NCI-H1694 treated with DMSO at 0.1 percent for 48 hours (cell line): ENCODE measurements at regions not wholly inside any gene's neighbourhood (a gene's known extent, or its start where the extent isn't known, plus 50 kb on each side); places are given as distances from the start of the nearest gene placed in this dataset.

ENCODE experiments used
- DNase-seq: peaks from one replicate; lab custom pipeline; 2025; lab: John Stamatoyannopoulos, UW

DNA sequence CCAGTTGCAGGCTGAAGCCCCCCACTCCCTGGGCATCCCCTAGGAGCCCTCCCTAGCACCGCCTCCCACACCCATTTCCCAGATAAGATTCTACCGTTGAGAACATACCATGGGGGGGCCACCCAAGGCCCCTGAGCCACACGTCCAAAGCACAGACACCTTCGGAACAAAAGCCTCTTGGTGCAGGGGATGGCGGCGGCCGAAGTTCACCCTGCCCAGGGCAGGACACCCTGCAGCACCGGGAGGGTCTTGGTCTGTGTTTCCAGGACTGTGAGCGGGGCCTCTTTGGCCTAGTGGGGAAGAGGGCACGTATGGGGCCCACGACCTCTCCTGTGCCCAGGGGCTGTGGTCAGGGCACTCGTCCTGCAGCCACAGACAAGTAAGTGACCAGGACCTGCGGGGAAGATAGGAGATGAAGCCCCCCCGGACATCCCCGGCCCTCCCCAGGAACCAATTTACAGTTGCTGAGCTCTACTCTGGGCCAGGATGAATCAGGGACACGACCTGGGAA is 154.3 kb upstream of the C14orf180 start:
- no peak for DNase-seq

DNA sequence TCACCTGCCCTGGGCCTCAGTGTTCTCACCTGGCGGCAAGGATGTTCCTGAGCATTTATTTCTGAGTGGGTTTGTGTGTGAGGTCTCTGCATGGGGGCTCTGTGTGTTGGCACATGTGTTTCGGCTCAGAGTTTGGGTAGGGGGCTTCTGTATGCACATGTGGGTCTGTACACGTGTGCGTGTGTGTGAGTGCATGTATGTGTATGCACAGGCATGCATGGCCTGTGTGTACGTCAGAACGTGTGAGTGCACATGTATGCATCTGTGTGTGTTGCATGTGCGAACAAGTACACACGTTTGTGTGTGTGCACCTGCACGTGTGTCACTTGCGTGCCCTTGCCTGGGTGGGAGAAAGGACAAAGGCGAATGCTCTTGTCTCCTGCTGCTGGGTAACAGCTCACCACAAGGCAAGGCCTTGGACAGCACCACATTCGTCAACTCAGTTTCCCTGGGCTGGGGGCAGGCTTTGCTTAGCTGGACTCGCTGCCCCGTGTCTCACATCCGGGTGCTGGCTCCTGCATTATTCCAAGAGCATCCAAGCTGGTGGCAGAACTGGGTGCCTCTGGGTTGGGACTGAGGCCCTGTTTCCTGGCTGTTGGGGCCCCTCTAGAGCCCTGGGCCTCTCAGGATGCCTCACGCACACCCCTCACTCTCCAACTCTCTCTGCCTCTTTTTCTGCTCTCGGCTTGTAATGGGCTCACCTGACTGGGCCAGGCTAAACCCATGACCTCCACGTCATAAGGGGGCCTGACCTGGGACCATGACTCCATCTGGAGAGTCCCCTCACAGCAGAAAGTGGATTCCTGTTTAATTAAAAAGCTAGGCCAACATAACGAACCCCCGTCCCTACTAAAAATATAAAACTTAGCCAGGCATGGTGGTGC is 153.6 kb upstream of the C14orf180 start:
- DNase-seq: peak; percentile 43

DNA sequence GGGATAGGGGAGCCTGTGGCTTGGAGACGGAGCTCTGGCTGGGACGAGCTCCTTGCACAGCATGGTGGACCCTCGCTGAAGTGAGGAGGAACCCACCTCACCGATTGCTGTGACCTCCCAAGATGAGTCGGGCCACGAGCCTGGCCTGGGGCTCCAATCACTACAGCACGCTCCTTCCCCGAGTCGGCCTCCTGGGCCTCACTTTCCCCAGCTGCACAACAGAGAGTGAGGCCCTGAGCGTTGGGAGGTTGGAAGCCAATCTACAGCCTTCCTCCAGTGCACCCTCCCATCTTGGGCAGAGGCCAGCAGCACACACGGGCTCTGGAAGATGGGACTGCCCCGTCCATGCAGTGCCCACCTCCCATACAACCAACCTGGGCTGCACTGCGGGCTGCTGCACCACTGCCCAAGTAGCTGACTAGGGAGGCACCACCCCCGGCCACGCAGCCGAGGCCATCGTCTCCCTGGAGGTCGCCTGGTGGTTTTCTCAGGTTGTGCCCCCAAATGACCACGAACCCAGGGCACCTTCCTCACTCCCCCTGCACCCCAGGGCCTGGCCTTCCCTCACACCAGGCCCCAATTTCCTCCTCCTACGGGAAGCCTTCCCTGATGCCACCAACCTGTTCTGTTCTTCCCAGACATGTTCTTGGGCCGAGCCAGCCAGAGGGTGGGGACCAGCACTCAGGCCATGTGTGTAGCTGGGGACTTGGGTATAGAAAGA is 152.3 kb upstream of the C14orf180 start:
- DNase-seq: no peak

DNA sequence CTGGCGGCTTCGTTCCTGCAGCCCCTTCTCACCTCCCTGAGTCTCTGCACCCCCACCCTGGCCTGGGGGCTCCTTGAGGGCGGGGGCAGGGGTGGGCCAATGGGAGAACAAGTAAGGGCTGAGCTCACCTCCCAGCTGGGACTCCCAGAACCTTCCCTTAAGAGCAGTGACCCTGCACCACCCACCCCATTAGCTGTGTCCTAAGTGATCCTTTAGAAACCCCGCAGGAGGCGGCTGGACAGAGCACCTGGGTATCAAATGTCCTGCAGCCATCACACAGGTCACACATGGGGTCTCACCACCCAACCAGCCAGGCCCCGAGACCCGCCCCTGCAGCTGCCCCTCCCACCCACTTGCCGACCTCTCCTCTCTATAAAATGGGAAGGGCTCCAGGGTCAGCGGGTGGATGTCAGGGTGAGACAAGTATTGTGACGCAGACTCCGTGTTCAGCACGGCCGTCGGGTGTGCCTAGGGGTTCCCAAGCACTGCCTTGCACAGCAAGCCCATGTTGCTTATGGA is 151.2 kb upstream of the C14orf180 start:
- DNase-seq: no peak

DNA sequence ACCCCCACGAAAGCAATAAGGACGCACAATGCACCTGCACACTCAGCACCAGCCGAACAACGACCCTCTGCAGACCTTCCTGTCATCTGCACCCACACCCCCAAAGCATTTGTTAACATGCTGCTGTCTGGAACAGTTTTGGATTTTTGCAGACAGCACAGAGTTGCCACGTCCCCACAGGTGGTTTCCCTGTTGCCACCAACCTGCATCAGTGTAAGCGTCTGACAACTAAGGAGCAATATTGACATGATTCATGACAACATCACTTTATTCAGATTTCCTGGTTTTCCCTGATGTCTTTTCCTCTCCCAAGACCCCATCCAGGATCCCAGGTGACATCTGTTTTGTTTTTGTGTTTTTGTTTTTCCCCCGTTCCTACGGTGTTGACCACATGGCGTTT is 150.7 kb upstream of the C14orf180 start:
- no peak for DNase-seq

DNA sequence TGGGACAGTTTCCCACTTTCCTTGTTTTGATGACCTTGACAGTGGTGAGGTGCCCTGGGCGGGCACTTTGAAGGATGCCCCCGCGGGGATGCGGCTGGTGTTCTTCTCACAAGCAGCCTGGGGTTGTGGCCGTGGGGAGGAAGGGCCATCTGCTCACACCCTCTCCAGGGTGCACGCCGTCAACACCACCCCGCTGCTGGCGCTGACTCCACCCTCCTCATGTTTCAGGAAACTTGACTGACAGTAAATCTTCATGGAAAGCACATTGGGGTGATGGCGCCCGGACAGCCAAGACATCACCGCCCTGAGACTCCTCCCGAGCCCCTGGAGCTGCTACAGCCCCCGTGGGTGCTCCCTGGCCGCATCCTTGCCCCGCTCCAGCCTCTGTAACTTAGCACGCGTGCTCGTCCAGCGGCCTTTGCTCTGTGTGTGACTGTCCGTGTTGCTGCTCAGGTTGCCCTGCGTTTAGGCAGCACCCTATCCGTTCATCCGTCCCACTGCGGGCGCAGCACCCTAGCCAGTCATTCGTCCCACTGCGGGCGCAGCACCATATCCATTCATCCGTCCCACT is 150.2 kb upstream of the C14orf180 start:
- DNase-seq: no peak

DNA sequence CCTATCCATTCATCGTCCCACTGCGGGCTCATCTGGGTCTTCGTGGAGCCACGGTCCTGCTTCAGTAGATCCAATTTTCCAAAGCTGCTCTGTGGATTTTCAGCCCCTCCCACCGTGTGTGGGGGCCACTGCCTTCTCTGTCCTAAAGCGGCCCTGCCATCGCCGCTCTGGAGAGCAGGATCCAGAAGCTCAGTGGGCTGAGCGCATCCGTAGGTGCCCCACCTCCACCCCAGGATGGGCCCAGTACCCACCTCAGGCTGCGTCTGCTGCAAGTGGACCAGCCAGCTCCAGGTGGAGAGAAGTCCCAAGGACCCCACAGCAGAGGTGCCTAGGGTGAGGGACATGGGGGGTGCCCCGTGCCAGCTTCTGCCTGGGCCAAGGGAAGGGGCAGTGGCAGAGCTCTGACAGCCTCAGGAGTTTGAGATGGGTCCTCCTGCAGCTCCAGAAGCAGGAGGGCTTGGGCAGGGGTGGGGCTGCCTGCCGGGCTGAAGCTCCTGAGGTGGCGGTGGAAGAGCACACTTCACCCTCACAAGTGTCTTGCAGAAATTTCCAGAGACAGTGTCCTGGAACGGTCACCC is 148.1 kb upstream of the C14orf180 start:
- no peak for DNase-seq

DNA sequence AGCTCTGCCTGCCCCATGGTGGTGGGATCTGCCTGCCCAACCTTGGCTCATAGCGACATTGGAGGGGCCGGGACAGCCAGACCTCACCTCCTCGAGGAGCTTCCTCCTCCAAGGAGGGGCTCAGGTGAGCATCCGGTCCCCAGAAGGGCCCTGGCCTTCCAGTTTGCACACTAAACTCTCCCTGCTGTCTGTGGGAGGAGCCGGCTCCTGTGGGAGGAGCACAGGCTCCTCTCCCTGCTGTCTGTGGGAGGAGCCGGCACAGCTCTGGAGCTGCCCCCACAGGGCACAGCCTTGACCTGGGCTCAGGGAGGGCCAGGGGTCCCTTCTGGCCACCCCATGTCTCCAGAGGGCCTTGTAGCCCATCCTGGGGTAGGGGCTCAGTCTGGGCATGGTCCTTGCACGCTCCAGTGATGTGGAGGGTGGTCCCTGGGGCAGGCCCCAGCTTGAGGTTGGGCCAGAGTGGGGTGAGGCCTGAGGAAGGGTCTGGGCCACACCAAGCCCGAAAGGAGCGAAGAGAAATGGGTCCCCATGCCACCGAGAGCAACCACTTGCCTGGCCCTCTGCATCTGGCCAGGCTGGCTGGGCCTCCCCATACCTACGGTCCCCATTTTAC is 147.5 kb upstream of the C14orf180 start:
- no peak for DNase-seq

DNA sequence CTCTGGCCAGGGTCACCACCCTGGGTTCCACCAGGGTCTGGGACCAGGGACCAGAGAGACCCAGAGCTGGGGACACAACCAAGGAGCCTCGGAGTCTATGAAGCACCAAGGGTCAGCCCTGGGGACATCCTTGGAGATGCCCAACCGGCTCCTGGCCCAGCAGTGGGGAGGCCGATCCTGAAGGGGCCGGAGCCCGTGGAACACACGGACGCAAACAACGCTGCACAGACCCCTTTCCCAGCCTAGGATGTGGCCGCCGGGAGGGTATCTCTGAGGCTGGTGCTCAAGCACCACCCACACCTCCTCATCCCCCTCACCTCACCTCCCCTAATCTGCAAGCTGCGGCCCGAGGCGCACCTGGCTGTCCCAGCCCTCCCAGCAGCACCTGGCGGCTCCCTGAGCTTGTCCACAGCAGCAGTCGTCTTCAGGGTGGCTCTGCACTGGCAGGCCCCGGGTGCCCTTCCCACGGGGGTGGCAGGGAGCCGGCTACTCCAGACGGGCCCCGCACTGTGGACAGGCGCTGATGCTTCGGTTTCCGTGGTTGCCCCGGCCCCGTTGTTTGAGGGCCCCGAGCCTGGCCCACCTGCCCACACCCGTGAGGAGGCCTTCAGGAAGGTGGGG is 146.8 kb upstream of the C14orf180 start:
- DNase-seq: no peak

DNA sequence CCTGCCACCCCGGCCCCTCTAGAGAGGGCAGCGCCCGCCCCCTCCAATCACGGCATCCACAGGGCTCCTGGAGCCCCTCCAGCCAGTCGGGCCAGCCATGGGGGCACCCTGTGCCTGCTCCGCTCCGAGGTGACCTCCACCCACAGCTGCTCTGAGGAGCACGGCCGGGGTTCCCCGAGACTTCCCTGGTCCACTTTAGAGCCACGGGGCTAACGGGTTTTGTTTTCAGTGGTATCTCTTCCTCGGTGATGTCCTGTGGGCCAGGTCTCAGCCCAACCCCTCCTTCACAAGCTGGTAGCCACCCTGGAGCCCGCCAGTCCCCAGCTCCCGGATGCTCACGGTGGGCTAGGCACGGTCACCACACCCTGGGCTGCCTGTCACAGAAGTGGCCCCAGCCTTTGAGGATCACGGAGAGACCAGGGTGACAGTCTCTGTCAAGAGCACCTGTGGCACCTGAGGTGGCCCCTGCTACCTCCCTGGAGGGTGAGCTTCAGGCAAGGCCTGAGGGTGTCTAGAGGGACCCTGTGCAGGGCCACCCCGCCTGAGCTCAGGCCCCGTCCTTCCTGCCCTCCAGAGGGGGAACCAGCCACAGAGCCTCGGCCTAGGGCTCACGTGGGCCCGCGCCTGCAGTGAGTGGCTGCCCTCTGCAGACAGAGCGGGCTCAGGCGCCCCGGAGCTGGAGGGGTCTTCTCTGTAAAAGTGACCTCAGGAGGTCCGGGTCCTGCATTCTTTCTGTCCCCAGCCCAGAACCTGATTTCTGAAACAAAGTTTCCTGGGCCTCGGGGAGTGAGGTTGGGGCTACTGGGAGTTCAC is 146.0 kb upstream of the C14orf180 start:
- DNase-seq: no peak

DNA sequence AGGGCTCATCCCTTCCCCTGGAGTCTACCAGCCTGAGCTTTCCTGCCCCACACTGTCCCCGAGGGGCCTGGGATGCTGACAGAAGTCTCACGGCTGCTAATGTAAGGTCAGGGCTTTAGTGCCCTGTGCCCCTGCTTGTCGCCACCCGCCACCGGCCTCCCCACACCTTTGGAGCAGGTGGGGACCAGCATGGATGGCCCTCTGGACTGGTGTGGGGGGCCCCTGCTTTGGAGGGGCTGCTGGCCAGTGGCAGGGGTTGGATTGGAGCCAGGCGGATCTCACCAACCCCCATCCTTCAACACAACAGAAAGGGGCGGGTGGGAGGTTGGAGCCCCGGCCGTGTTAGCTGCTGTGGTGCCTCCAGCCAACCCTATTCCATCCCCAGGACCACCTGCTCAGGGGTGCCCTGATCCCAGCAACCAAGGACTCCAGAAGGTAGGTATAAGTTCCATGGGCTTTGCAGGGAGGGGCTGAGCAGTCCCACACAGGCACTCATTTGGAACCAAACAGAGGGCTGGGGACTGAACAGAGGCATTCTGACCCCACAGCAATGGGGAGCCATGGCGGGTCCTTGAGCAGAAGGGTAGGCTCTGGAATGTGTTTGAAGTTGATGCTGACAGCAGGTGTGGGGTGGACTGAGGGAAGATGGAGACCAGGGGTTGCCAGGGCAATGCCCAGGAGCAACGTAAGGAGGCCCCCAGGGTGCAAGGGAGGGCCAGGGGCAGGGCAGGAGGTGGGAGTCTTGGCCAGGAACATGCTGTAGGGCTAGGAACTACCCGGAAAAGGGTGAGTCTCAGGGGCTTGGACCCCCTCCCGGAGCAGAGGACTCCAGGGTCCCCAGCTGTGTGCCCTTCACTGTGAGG is 145.1 kb upstream of the C14orf180 start:
- DNase-seq: no peak

DNA sequence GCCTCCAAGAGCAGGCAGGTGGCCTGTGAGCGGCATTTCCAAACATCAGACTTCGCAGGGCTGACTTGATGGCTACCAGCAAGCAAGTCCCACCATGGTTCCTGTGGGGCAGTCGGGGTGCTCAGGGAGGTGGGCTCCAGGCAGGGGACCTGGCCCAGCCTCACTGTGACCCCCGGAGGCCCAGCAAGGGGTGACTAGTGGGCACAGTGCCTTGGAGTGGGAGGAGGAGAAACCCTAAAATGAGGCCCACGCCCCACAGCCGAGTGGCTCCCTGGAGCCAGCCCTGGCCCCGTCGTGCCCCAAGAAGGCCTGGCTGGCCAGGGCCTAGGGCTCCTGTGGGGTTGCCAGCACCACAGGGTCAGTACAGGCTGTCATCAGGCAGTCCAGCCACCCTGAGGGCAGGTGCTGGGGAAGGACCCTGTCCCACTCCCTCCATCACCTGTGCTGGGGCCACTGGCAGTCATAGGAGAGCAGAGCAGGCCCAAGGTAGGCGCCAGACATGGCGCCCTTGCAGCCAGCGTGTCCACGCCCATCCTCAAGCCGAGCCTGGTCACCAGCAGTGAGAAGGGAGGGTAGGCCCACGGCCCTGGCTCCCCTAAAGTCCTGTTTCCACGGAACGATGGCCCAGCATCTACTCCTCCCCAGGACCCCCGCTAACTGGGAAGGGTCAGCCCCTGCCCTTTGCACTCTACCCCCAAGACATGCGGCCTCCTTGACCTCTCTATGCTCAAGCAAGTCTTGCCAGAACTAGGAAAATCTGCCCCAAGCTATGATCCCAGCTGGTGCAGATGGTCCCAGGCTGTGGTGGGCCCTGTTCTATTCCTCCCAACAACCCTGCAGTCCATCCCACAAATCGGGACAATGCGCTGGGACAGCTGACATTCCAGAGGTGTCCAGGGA is 144.2 kb upstream of the C14orf180 start:
- DNase-seq: no peak

DNA sequence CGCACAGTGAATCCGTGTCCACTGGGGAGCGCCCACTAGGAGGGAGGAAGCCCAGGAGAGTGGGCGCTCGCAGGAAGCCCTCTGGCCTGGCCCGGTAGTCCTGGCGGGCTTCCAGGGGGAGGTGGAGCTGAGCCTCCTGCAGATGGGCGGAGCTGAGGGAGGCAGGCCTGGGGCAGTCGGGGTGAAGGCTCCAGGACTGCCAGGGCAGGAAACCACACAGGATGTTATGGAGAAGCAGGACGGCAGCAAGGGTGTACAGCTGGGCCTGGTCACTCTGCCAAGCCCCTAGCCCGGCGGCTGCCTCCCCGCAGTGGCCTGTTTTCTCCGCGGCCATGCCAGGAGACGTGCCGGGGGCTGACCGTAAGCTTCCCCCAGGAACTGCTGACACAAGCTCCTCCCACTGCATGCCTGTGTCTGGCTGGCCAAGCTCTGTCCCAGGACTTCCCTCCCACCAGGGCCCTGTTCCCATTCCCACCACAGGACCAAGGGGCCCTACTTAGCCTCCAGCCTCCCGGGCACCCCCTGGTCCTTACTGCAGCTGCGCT is 143.4 kb upstream of the C14orf180 start:
- no peak for DNase-seq

DNA sequence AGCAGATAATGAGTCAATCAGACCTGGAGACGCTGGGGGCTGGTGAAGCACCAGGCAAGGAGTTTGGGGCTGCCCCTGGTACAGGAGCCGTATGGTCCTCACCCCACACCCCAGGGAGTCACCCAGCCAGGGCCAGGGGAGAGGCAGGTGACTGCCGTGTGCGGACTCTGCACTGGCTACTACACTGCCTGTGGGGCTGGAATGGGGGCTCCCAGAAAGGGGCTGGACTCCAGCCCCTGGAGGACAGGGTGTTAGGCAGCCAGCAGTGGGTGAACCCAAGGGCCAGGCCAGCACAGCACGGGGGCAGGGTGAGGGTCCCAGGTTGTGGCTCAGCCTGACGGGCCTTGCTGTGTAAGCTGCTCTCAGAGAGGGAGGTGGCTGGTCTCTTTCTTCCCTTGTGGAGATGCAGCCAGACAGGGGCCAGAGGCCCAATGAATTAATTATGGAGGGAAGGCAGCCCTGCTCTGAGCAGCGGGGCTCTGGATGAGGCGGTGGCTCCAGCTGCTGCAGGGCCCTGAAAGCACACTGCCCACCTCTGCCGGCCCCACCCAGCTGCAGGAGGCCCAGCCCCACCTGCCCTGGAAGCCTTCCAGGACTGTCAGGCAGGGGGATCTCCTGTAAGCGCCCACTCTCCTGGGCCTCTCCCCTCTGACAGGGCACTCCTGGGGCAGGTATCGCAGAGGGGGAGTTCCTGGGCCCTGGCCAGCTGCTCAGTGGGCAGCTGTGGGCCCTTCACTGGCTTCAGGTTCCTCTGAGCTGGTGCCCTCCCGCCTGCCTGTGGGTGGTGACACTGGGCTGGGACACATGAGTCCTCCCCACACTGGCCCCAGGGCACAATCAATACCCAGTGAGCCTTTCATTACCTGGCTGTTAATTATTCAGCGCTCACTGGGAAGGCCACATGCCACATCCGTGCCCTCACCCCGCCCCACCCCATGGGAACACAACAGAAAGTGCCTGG is 142.5 kb upstream of the C14orf180 start:
- no peak for DNase-seq

DNA sequence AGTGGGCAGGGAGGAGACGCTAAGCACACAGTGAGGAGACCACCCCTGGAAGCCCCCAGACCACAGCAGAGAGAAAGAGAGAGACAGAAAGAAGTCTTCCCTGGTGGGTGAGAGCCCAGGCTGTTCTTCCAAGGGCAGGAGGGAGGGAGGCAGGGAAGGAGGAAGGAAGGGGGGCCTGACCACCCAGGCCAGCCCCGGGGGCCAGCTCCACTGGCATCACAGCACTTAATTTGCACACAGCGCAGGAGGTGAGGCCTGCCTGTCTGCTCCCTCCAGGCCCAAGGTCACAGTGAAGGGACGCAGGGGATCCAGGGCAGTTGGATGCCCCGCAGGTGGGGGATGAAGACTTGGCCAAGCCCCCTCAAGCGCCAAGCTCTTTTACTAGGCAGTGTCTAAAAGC is 141.9 kb upstream of the C14orf180 start:
- no peak for DNase-seq

DNA sequence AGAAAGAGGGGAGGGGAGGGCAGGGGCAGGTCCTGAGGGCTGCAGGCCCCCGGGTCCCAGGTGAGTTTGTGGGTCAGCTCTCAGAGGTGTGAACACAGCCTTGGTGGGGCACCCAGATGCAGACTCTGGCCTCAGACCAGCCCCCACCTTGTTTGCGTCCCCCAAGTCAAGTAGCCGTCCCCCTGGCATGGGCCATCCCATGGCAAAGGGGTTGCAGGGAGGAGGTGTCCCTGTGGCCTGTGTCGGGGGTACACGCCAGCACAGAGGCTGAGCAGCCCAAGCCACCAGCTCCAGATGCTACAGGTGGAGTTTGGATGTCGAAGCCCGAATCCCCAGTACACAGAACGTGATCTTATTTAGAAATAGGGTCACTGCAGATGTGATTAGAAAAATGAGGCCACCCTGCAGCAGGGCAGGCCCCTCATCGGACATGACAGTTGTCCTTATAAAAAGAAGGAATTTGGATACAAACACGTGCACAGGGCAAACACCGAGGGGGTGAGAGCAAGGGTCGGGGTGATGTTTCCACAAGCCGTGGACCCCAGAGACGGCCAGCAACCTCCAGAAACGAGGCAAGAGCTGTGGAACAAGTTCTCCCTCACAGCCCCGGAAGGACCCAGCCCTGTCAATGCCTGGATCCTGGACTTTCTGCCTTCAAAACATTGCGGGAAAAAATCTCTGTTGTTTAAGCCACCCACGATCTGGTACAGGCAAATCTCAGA is 141.2 kb upstream of the C14orf180 start:
- no peak for DNase-seq
